B cell (primary cell): ENCODE measurements at regions not wholly inside any gene's neighbourhood (a gene's known extent, or its start where the extent isn't known, plus 50 kb on each side); places are given as distances from the start of the nearest gene placed in this dataset.

Experiments used
- ATAC-seq: fragments of 200-7000 bp; cut with Tn5 transposase; one replicate; pipeline ENCODE4 v1.10.0; 2021; ENCODE audit warnings: low read depth, mild to moderate bottlenecking, moderate number of reproducible peaks, moderate library complexity
- CTCF ChIA-PET: fragments of 350-600 bp; sonication (Branson Sonifier 250); formaldehyde crosslinking; loops from one replicate; lab custom pipeline; 2021; ENCODE audit warnings: antibody characterized with exemption, inconsistent platforms; lab: Charles Lee
- POLR2A ChIA-PET: fragments of 350-600 bp; sonication (Branson Sonifier 250); formaldehyde crosslinking; loops from one replicate; lab custom pipeline; 2021; ENCODE audit warnings: antibody characterized with exemption; lab: Charles Lee
- DNase-seq: peaks from one replicate; pipeline ENCODE4 v3.0.0; 2013
- H2AFZ ChIP-seq: 2 replicates; pipeline ENCODE4 v1.6.1; 2012; ENCODE audit warnings: mild to moderate bottlenecking, low read depth, low read length; ENCODE audit not compliant: insufficient read depth, poor library complexity, severe bottlenecking
- H3K27ac ChIP-seq, 2 donors: 1 replicate in 1 of 2; 2 replicates in 1 of 2; pipeline ENCODE4 v1.5.1; 2012 to 2013; ENCODE audit warnings: low read length in 2 of 2, mild to moderate bottlenecking in 2 of 2, moderate library complexity in 1 of 2
- H3K27me3 ChIP-seq, 4 experiments: fragments of 200-600 bp in 1 of 4; sonication (generic) in 1 of 4; replicated peaks in 1 of 4; 1 replicate in 2 of 4; 2 replicates in 2 of 4; pipeline versions ENCODE4 v1.6.1 to v1.7.0; 2013 to 2016; ENCODE audit warnings: low read length in 3 of 4, mild to moderate bottlenecking in 2 of 4, mixed read lengths in 1 of 4, moderate library complexity in 1 of 4; ENCODE audit not compliant: insufficient read depth in 4 of 4, control insufficient read depth in 3 of 4; ENCODE audit errors: control extremely low read depth in 1 of 4
- H3K36me3 ChIP-seq, 2 experiments: replicated peaks in 1 of 2; 1 replicate in 1 of 2; 2 replicates in 1 of 2; pipeline versions ENCODE4 v1.6.1 to v1.7.1; 2013; ENCODE audit warnings: low read length in 1 of 2; ENCODE audit not compliant: insufficient read depth in 2 of 2, control insufficient read depth in 1 of 2; ENCODE audit errors: control extremely low read depth in 1 of 2, extremely low read depth in 1 of 2
- H3K4me1 ChIP-seq, 2 donors: fragments of 200-600 bp in 1 of 2; sonication (generic) in 1 of 2; 1 replicate in 1 of 2; 2 replicates in 1 of 2; pipeline versions ENCODE4 v1.5.1 to v1.6.1; 2013 to 2017; ENCODE audit warnings: low read length in 2 of 2; ENCODE audit not compliant: control insufficient read depth in 2 of 2, insufficient read depth in 2 of 2
- H3K4me2 ChIP-seq: replicated peaks from 2 replicates; pipeline ENCODE3; 2012; ENCODE audit warnings: mild to moderate bottlenecking, low read depth, low read length; ENCODE audit not compliant: poor library complexity, severe bottlenecking
- H3K4me3 ChIP-seq, 5 experiments: fragments of 200-600 bp in 1 of 5; sonication (generic) in 1 of 5; 1 replicate in 3 of 5; 2 replicates in 2 of 5; pipeline versions ENCODE4 v1.5.1 to v1.7.0; 2011 to 2016; ENCODE audit warnings: low read length in 4 of 5, mild to moderate bottlenecking in 4 of 5, low read depth in 2 of 5, control low read depth in 1 of 5, moderate library complexity in 1 of 5; ENCODE audit not compliant: insufficient read depth in 1 of 5; ENCODE audit errors: control extremely low read depth in 1 of 5, extremely low read depth in 1 of 5
- H3K79me2 ChIP-seq: fragments of 200-600 bp; sonication (generic); one replicate; pipeline ENCODE4 v1.6.0; 2016; ENCODE audit warnings: low read length; ENCODE audit not compliant: control insufficient read depth, insufficient read depth
- H3K9ac ChIP-seq: fragments of 200-600 bp; sonication (generic); 2 replicates; pipeline ENCODE4 v1.6.1; 2017; ENCODE audit warnings: mild to moderate bottlenecking, low read length, moderate library complexity
- H3K9me3 ChIP-seq, 3 donors: one replicate each; pipeline versions ENCODE4 v1.6.1 to v1.7.1; 2013; ENCODE audit warnings: low read length in 2 of 3; ENCODE audit not compliant: control insufficient read depth in 2 of 3, insufficient read depth in 1 of 3; ENCODE audit errors: control extremely low read depth in 1 of 3
- H4K20me1 ChIP-seq: 2 replicates; pipeline ENCODE4 v1.6.0; 2012; ENCODE audit warnings: mild to moderate bottlenecking, low read length; ENCODE audit not compliant: insufficient read depth, control insufficient read depth, poor library complexity, severe bottlenecking
- H3K27ac Mint-ChIP-seq: one replicate; pipeline ENCODE4 v1.8.0; 2021; ENCODE audit warnings: mixed read lengths
- H3K27me3 Mint-ChIP-seq: one replicate; pipeline ENCODE4 v1.8.0; 2021; ENCODE audit warnings: mixed read lengths
- H3K4me1 Mint-ChIP-seq: one replicate; pipeline ENCODE4 v1.8.0; 2021; ENCODE audit warnings: mixed read lengths
- H3K4me3 Mint-ChIP-seq: one replicate; pipeline ENCODE4 v1.8.0; 2021; ENCODE audit warnings: mixed read lengths
- H3K9me3 Mint-ChIP-seq: one replicate; pipeline ENCODE4 v1.8.0; 2022; ENCODE audit warnings: mixed read lengths; ENCODE audit not compliant: insufficient read depth
- CTCF ChIP-seq: fragments of 200-600 bp; IDR thresholded peaks from one replicate; pipeline ENCODE4 v1.8.0; 2022; ENCODE audit warnings: antibody characterized with exemption, mild to moderate bottlenecking
- EZH2 ChIP-seq: IDR thresholded peaks from 2 replicates; pipeline ENCODE4 v1.6.1; 2012; ENCODE audit warnings: borderline replicate concordance, low read depth, mild to moderate bottlenecking, moderate library complexity, low read length; ENCODE audit not compliant: insufficient read depth, poor library complexity, severe bottlenecking
- WGBS: methylation state at CpG from one replicate; pipeline ENCODE4 v1.1.5; 2013; ENCODE audit warnings: missing lambda C conversion rate; ENCODE audit not compliant: insufficient coverage; 5-methylcytosine and 5-hydroxymethylcytosine counted together
- intact Hi-C: fragments of 100-400 bp; cut with micrococcal nuclease; formaldehyde crosslinking; loops from one replicate; pipeline ENCODE4 v1.10.0; 2022

- no peak overlapping the region for H2AFZ ChIP-seq
- no peak overlapping the region for H3K27ac ChIP-seq
- no peak overlapping the region for H3K9ac ChIP-seq
- no peak overlapping the region for H3K4me2 ChIP-seq
- ChIA-PET CTCF (no interaction called here), POLR2A (no interaction called here)
- no peaks in the 10 kb centered on the region for H3K9me3 ChIP-seq
- H3K4me1 ChIP-seq: no peaks in the 10 kb centered on the region
- Mint-ChIP-seq H3K9me3 (peaks cover 2% of the 10 kb centered on the region), H3K4me1 (no peaks in the 10 kb centered on the region), H3K4me3 (no peak overlapping the region), H3K27ac (no peak overlapping the region), H3K27me3 (no peaks in the 10 kb centered on the region)
- intact Hi-C loops: no loop called here
- no CpG with 5 or more reads among the region's 7 CpGs for WGBS
- no peaks in the 10 kb centered on the region for H4K20me1 ChIP-seq
- H3K4me3 ChIP-seq: no peak overlapping the region
- ATAC-seq (no peak), DNase-seq (no peak)
- no peaks in the 10 kb centered on the region for H3K36me3 ChIP-seq
- no peaks in the 10 kb centered on the region for H3K79me2 ChIP-seq
- TF ChIP-seq CTCF (no peak), EZH2 (no peak)
- H3K27me3 ChIP-seq: no peaks in the 10 kb centered on the region
Measured at GRCh38 chr2:82526277-82526676, 1932.8 kb downstream of the SUCLG1 start.

- WGBS: 100% methylated on average over 2 of the region's 8 CpGs
- H3K4me3 Mint-ChIP-seq: no peak overlapping the region
- no peak overlapping the region for H3K9ac ChIP-seq
- no peak overlapping the region for H2AFZ ChIP-seq
- H3K9me3 ChIP-seq: no peaks in the 10 kb centered on the region
- H3K36me3 ChIP-seq: no peaks in the 10 kb centered on the region
- no peaks in the 10 kb centered on the region for H3K79me2 ChIP-seq
- H4K20me1 ChIP-seq: no peaks in the 10 kb centered on the region
- H3K27me3 Mint-ChIP-seq: no peaks in the 10 kb centered on the region
- H3K27ac Mint-ChIP-seq: no peak overlapping the region
- TF ChIP-seq CTCF (no peak), EZH2 (no peak)
- intact Hi-C loops: no loop called here
- no peak overlapping the region for H3K4me3 ChIP-seq
- no peak overlapping the region for H3K4me2 ChIP-seq
- no peak overlapping the region for H3K27ac ChIP-seq
- ChIA-PET POLR2A (no interaction called here), CTCF (no interaction called here)
- peaks cover 2% of the 10 kb centered on the region for H3K9me3 Mint-ChIP-seq
- no peaks in the 10 kb centered on the region for H3K4me1 ChIP-seq
- H3K27me3 ChIP-seq: no peaks in the 10 kb centered on the region
- no peak for DNase-seq
- H3K4me1 Mint-ChIP-seq: no peaks in the 10 kb centered on the region
- no peak for ATAC-seq
Measured at GRCh38 chr2:82525744-82526143, 1933.3 kb downstream of the SUCLG1 start.
